ENCODE measurements at regions not wholly inside any gene's neighbourhood (a gene's known extent, or its start where the extent isn't known, plus 50 kb on each side); places are given as distances from the start of the nearest gene placed in this dataset.

- Mint-ChIP-seq H3K36me3 (no peaks in the 10 kb centered on the region), H3K9me3 (no peaks in the 10 kb centered on the region), H3K4me3 (no peak overlapping the region), H3K27ac (no peak overlapping the region), H3K4me1 (no peaks in the 10 kb centered on the region), H3K27me3 (ENCODE audit: low read depth) (no peaks in the 10 kb centered on the region)
- TF ChIP-seq KAT7 (CRISPR knock-in tag; IDR thresholded peaks at IDR 0.05; ENCODE audit: borderline replicate concordance) (no peak), TCF7 (CRISPR knock-in tag; IDR thresholded peaks at IDR 0.05; ENCODE audit: low read depth) (no peak), HMGA2 (CRISPR knock-in tag; IDR thresholded peaks at IDR 0.05) (no peak), ZNF121 (CRISPR knock-in tag; IDR thresholded peaks at IDR 0.05) (no peak), ZBTB43 (CRISPR knock-in tag; IDR thresholded peaks at IDR 0.05) (no peak), ERG (CRISPR knock-in tag; IDR thresholded peaks at IDR 0.05) (no peak), GRHL2 (CRISPR knock-in tag; IDR thresholded peaks at IDR 0.05; ENCODE audit: insufficient replicate concordance, severe bottlenecking) (no peak), NFATC4 (CRISPR knock-in tag; IDR thresholded peaks at IDR 0.05) (no peak), CREB1 (CRISPR knock-in tag; IDR thresholded peaks at IDR 0.05) (no peak), CDX4 (CRISPR knock-in tag; IDR thresholded peaks at IDR 0.05; ENCODE audit: borderline replicate concordance) (no peak), ATF1 (CRISPR knock-in tag; IDR thresholded peaks at IDR 0.05) (no peak), NR3C1 (CRISPR knock-in tag; conservative IDR thresholded peaks at IDR 0.05; ENCODE audit: low read depth) (no peak), MLX (CRISPR knock-in tag; IDR thresholded peaks at IDR 0.05) (no peak), FOXP1 (CRISPR knock-in tag; IDR thresholded peaks at IDR 0.05; ENCODE audit: borderline replicate concordance) (no peak), ZNF263 (CRISPR knock-in tag; IDR thresholded peaks at IDR 0.05; ENCODE audit: low read depth) (no peak), ETV6 (CRISPR knock-in tag; IDR thresholded peaks at IDR 0.05) (no peak), PREB (CRISPR knock-in tag; IDR thresholded peaks at IDR 0.05; ENCODE audit: borderline replicate concordance) (no peak), AR (CRISPR knock-in tag; IDR thresholded peaks at IDR 0.05) (no peak), MXD4 (CRISPR knock-in tag; IDR thresholded peaks at IDR 0.05; ENCODE audit: borderline replicate concordance) (no peak)
- ATAC-seq, result no peak
- CTCF ChIA-PET, result no interaction called here
- POLR2A ChIA-PET, result no interaction called here
- no peak for DNase-seq (ENCODE audit: low spot score)
These were observed 200.3 kb upstream of the SLC39A10 start for GRCh38 chr2:195456771-195457170.

Measured in WTC11 (cell line).